IPS-NIHi7 (cell line): ENCODE measurements at regions not wholly inside any gene's neighbourhood (a gene's known extent, or its start where the extent isn't known, plus 50 kb on each side); places are given as distances from the start of the nearest gene placed in this dataset.
"Not testable (repeated sequence)": the region's sequence is repeated elsewhere in the genome, so short reads cannot be mapped to it uniquely, and the experiment has no call there.

Experiments
- DNase-seq: peaks from one replicate; pipeline ENCODE4 v3.0.0; 2012; ENCODE audit warnings: mixed read lengths; ENCODE audit errors: extremely low spot score

GRCh38 chr16:75780669-75781068 is 54.4 kb upstream of the CPHXL start:
- DNase-seq: no peak

DNA sequence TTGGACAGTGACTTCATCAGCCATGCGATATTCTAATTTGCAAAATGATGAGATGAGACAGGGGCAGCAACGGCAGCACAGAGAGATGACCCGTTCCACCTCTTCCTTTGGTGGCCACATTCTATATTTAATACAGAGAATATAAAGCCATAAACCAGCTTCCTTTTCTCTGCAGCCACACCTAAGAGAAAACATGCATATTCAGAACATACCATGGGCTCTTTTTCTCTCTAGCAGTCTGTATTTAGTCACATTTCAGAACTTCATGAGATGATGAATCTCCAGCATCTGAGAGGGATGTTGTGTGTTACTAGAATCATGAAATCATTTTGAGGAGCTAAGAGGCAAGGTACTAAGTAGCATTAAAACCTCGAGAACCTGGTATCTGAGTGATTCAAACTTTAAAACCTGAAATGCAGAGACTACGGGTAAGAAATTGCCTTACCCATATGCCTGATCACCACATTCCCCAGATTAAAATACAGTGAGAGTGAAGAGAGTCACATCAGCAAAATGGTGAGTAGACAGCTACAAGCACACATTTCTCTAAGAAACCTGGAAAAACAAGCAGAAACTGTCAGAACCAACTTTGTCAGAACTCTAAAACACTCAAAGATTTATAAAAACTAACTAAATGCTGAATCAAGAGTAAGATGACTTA is 55.5 kb upstream of the CPHXL start:
- no peak for DNase-seq

- no peak for DNase-seq
These were observed 61.1 kb upstream of the CPHXL start for GRCh38 chr16:75787440-75787839.

GRCh38 chr16:75789237-75789636 is 62.9 kb upstream of the CPHXL start:
- DNase-seq: peak; percentile 57

GRCh38 chr16:75792771-75793492 is 66.6 kb upstream of the CPHXL start:
- DNase-seq: no peak

- no peak for DNase-seq
These were observed 67.4 kb upstream of the CPHXL start for GRCh38 chr16:75793641-75794040.

- no peak for DNase-seq
These were observed 68.1 kb upstream of the CPHXL start for GRCh38 chr16:75794426-75794825.

- DNase-seq: no peak
These were observed 72.4 kb upstream of the CPHXL start for GRCh38 chr16:75798714-75799113.

DNA sequence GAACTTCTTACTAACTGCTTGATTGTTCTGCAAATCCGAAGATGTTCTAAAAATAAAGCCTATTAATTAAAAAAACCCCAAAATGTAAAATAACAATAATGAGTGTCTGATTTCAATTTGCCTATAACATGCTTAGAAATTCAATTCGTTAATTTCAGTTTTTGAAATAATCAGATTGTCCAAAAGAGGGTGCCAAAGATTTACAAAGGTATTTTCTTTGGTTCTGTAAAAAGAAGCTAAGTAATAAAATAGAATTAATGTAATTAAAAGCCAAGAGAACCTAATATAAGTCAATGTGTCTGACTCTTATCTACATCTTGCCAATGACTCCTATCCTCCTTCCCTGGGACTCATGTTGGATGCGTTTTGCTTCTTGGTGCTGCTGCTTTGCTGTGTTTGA is 75.0 kb upstream of the CPHXL start:
- DNase-seq: no peak

GRCh38 chr16:75803753-75804152 is 77.5 kb upstream of the CPHXL start:
- no peak for DNase-seq

GRCh38 chr16:75804368-75804767 is 78.1 kb upstream of the CPHXL start:
- no peak for DNase-seq

DNA sequence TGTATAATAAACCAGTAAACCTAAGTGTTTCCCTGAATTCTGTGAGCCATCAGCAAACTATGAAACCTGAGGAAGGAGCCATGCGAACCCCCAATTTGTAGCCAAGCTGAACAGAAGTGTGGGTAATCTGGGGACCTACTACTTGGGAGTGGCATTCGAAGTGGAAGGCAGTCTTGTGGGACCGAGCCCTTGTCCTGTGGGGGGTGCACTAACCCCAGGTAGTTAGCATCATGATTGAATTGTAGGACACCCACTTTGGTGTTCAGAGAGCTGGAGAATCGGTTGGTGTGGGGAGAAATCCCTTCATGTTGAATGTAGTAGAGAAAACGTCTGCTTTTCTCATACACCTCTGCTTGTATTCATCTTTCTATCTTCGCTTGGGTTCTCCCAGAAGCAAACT is 79.7 kb upstream of the CPHXL start:
- no peak for DNase-seq

DNA sequence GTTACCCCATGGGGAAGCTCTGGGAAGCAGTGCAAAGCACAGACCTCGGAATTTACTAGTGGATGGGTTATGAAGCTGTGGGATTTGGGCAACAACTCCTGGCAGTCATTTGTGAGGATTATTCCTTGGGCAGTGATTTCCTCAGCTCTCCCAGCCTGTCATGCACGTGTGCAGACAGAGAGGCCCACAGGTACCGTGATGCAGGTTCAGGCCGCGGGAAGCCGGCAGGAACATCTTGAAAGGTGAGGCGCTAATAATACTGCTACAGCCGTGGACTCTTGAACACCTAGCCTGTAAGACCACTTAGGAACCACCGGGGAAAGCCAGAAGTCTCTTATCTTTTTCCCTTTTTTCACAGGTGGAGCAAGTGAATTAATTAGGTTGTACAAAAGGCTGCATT is 80.2 kb upstream of the CPHXL start:
- no peak for DNase-seq

GRCh38 chr16:75810342-75810741 is 84.1 kb upstream of the CPHXL start:
- DNase-seq: no peak

DNA sequence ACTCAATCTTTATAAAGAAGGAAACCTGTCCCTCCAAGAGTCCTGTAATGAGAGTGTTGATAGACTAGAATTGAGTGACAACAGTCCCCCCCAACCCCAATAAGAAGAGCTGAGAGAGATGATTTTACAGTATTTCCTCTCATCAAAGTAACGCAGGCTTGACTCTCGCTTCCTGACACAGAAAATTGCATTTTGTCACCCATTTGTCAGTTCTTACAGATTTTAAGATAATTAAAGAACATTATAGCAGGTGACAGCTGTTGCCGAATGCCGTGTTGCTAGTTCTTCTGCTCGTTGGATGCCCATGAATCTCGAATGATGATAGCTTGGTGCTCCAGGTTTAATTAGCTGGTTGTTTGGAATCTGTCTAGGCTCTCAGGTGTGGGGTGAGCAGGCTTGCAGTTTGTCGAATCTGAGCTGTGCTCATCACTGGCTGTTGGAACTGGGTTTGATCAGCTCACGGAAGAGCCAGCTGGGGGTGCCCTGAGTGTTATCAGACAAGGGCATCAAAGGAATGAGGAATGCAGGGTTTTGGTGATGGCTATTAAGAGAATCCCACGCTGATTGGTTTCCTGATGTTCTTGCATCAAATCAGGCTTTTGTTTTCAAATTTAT is 84.8 kb upstream of the CPHXL start:
- no peak for DNase-seq

DNA sequence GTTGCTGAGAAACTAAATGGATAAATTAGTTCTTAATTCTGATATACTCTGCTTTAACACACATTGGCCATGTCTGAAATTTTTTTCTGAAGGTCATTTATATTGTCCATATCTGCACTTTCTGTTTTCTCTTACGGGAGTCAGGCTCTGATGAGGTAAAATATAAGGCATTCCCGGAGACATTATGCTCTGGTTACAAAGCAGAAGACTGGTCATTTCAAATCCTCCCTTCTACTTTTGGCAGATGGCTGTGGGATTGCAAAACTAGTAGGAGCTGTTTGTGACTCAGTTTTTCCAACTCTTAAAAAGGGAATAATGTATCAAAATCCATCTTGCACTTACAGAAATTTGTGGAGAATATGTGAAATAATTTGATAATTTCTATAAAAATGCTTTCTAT is 92.2 kb upstream of the CPHXL start:
- DNase-seq: no peak

GRCh38 chr16:75820672-75821071 is 94.4 kb upstream of the CPHXL start:
- peak; percentile 38 for DNase-seq

DNA sequence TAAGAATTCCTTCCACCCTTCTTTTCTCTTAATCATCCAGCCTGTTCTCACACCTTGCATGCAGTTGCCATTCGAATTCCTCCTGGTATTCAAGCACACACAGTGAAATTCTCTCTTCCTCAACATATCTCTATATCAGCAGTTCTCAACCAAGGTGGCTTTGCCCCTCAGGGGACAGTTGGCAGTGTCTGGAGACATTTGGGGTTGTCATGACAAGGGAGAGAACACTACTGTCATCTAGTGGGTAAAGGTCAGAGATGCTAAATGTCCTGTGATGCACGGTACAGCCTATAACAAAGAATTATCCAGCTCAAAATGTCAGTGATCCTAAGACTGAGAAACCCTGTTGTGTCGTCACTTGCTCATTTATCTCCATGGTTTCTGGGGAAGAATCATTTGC is 94.8 kb upstream of the CPHXL start:
- DNase-seq: no peak

- DNase-seq: not testable (repeated sequence)
These were observed 99.5 kb upstream of the CPHXL start for GRCh38 chr16:75825750-75826149.

DNA sequence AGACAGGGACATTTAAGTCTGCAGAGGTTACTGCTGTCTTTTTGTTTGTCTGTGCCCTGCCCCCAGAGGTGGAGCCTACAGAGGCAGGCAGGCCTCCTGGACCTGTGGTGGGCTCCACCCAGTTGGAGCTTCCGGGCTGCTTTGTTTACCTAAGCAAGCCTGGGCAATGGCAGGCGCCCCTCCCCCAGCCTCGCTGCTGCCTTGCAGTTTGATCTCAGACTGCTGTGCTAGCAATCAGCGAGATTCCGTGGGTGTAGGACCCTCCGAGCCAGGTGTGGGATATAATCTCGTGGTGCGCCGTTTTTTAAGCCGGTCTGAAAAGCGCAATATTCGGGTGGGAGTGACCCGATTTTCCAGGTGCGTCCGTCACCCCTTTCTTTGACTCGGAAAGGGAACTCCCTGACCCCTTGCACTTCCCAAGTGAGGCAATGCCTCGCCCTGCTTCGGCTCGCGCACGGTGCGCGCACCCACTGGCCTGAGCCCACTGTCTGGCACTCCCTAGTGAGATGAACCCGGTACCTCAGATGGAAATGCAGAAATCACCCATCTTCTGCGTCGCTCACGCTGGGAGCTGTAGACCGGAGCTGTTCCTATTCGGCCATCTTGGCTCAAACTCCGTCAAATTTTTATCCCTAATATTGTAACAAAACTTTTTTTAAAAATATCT is 101.2 kb upstream of the CPHXL start:
- DNase-seq: not testable (repeated sequence)

GRCh38 chr16:75833385-75833784 is 107.1 kb upstream of the CPHXL start:
- not testable (repeated sequence) for DNase-seq

GRCh38 chr16:75836347-75837010 is 110.2 kb upstream of the CPHXL start:
- no peak for DNase-seq
